K562 (cell line): ENCODE measurements at regions not wholly inside any gene's neighbourhood (a gene's known extent, or its start where the extent isn't known, plus 50 kb on each side); places are given as distances from the start of the nearest gene placed in this dataset.

Experiments
- BRF1 ChIP-seq: IDR thresholded peaks from 3 replicates; pipeline ENCODE4 v1.6.1; 2011; ENCODE audit warnings: borderline replicate concordance, mild to moderate bottlenecking; ENCODE audit not compliant: insufficient read length; ENCODE audit errors: extremely low read depth
- CBX3 ChIP-seq, 2 experiments: IDR thresholded peaks; 1 replicate in 1 of 2; 2 replicates in 1 of 2; pipeline ENCODE4 v1.6.1; 2012; ENCODE audit warnings: inconsistent platforms in 2 of 2, low read length in 2 of 2, borderline replicate concordance in 1 of 2, control low read depth in 1 of 2
- FOXP1 ChIP-seq: sonication (generic); formaldehyde crosslinking; IDR thresholded peaks from 2 replicates; pipeline ENCODE4 v1.8.0; 2022; ENCODE audit warnings: mild to moderate bottlenecking, missing genetic modification reagents
- ILF3 ChIP-seq: fragments of 450-650 bp; IDR thresholded peaks from 2 replicates; pipeline ENCODE4 v1.6.1; 2018; ENCODE audit warnings: antibody characterized with exemption, mild to moderate bottlenecking, moderate library complexity, borderline replicate concordance
- MCM3 ChIP-seq: fragments of 450-650 bp; IDR thresholded peaks from 2 replicates; pipeline ENCODE4 v1.6.1; 2016
- MCM5 ChIP-seq: fragments of 450-650 bp; IDR thresholded peaks from 2 replicates; pipeline ENCODE4 v1.6.1; 2016; ENCODE audit warnings: low read depth
- ZNF217 ChIP-seq: sonication (generic); formaldehyde crosslinking; IDR thresholded peaks from 2 replicates; pipeline ENCODE4 v1.8.0; 2022; ENCODE audit warnings: mild to moderate bottlenecking, missing genetic modification reagents
- TF ChIP-seq, protein P1 (sequence below): fragments of 200-600 bp; sonication (generic); IDR thresholded peaks from one replicate; pipeline ENCODE4 v1.6.1; 2012; ENCODE audit warnings: mild to moderate bottlenecking, low read depth, low read length, inconsistent platforms
- TF ChIP-seq, protein P2 (sequence below): fragments of 250-450 bp; sonication (Bioruptor Pico); IDR thresholded peaks from 2 replicates; pipeline ENCODE4 v1.9.0; 2021; ENCODE audit warnings: mild to moderate bottlenecking
- TF ChIP-seq, protein P3 (sequence below): sonication (generic); formaldehyde crosslinking; IDR thresholded peaks from 2 replicates; pipeline ENCODE4 v1.8.1; 2023; ENCODE audit warnings: missing genetic modification reagents, mild to moderate bottlenecking, borderline replicate concordance

DNA sequence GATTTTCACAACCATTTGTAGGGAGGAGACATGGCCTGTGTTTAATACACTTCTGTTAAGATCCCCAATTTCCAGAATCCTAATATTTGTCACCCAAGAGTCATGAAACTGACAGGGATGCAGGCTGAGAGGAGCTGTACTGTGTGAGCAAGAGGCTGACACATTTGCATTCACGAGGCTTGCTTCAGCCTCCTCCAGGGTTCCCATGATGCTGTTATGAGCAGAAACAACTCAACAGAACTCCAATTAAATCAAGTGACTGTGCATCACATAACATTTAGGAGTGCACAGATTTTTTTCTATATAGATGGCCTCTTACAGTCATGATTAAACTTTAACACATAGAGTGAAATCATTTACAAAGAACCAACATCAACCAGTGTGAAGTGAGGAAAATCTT is 292.3 kb upstream of the STT3B start (continued):
- TF ChIP-seq, protein P1, sequence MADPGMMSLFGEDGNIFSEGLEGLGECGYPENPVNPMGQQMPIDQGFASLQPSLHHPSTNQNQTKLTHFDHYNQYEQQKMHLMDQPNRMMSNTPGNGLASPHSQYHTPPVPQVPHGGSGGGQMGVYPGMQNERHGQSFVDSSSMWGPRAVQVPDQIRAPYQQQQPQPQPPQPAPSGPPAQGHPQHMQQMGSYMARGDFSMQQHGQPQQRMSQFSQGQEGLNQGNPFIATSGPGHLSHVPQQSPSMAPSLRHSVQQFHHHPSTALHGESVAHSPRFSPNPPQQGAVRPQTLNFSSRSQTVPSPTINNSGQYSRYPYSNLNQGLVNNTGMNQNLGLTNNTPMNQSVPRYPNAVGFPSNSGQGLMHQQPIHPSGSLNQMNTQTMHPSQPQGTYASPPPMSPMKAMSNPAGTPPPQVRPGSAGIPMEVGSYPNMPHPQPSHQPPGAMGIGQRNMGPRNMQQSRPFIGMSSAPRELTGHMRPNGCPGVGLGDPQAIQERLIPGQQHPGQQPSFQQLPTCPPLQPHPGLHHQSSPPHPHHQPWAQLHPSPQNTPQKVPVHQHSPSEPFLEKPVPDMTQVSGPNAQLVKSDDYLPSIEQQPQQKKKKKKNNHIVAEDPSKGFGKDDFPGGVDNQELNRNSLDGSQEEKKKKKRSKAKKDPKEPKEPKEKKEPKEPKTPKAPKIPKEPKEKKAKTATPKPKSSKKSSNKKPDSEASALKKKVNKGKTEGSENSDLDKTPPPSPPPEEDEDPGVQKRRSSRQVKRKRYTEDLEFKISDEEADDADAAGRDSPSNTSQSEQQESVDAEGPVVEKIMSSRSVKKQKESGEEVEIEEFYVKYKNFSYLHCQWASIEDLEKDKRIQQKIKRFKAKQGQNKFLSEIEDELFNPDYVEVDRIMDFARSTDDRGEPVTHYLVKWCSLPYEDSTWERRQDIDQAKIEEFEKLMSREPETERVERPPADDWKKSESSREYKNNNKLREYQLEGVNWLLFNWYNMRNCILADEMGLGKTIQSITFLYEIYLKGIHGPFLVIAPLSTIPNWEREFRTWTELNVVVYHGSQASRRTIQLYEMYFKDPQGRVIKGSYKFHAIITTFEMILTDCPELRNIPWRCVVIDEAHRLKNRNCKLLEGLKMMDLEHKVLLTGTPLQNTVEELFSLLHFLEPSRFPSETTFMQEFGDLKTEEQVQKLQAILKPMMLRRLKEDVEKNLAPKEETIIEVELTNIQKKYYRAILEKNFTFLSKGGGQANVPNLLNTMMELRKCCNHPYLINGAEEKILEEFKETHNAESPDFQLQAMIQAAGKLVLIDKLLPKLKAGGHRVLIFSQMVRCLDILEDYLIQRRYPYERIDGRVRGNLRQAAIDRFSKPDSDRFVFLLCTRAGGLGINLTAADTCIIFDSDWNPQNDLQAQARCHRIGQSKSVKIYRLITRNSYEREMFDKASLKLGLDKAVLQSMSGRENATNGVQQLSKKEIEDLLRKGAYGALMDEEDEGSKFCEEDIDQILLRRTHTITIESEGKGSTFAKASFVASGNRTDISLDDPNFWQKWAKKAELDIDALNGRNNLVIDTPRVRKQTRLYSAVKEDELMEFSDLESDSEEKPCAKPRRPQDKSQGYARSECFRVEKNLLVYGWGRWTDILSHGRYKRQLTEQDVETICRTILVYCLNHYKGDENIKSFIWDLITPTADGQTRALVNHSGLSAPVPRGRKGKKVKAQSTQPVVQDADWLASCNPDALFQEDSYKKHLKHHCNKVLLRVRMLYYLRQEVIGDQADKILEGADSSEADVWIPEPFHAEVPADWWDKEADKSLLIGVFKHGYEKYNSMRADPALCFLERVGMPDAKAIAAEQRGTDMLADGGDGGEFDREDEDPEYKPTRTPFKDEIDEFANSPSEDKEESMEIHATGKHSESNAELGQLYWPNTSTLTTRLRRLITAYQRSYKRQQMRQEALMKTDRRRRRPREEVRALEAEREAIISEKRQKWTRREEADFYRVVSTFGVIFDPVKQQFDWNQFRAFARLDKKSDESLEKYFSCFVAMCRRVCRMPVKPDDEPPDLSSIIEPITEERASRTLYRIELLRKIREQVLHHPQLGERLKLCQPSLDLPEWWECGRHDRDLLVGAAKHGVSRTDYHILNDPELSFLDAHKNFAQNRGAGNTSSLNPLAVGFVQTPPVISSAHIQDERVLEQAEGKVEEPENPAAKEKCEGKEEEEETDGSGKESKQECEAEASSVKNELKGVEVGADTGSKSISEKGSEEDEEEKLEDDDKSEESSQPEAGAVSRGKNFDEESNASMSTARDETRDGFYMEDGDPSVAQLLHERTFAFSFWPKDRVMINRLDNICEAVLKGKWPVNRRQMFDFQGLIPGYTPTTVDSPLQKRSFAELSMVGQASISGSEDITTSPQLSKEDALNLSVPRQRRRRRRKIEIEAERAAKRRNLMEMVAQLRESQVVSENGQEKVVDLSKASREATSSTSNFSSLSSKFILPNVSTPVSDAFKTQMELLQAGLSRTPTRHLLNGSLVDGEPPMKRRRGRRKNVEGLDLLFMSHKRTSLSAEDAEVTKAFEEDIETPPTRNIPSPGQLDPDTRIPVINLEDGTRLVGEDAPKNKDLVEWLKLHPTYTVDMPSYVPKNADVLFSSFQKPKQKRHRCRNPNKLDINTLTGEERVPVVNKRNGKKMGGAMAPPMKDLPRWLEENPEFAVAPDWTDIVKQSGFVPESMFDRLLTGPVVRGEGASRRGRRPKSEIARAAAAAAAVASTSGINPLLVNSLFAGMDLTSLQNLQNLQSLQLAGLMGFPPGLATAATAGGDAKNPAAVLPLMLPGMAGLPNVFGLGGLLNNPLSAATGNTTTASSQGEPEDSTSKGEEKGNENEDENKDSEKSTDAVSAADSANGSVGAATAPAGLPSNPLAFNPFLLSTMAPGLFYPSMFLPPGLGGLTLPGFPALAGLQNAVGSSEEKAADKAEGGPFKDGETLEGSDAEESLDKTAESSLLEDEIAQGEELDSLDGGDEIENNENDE = no peak
- TF ChIP-seq, protein P2, sequence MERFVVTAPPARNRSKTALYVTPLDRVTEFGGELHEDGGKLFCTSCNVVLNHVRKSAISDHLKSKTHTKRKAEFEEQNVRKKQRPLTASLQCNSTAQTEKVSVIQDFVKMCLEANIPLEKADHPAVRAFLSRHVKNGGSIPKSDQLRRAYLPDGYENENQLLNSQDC (CRISPR knock-in tag) = no peak
- TF ChIP-seq, protein P3, sequence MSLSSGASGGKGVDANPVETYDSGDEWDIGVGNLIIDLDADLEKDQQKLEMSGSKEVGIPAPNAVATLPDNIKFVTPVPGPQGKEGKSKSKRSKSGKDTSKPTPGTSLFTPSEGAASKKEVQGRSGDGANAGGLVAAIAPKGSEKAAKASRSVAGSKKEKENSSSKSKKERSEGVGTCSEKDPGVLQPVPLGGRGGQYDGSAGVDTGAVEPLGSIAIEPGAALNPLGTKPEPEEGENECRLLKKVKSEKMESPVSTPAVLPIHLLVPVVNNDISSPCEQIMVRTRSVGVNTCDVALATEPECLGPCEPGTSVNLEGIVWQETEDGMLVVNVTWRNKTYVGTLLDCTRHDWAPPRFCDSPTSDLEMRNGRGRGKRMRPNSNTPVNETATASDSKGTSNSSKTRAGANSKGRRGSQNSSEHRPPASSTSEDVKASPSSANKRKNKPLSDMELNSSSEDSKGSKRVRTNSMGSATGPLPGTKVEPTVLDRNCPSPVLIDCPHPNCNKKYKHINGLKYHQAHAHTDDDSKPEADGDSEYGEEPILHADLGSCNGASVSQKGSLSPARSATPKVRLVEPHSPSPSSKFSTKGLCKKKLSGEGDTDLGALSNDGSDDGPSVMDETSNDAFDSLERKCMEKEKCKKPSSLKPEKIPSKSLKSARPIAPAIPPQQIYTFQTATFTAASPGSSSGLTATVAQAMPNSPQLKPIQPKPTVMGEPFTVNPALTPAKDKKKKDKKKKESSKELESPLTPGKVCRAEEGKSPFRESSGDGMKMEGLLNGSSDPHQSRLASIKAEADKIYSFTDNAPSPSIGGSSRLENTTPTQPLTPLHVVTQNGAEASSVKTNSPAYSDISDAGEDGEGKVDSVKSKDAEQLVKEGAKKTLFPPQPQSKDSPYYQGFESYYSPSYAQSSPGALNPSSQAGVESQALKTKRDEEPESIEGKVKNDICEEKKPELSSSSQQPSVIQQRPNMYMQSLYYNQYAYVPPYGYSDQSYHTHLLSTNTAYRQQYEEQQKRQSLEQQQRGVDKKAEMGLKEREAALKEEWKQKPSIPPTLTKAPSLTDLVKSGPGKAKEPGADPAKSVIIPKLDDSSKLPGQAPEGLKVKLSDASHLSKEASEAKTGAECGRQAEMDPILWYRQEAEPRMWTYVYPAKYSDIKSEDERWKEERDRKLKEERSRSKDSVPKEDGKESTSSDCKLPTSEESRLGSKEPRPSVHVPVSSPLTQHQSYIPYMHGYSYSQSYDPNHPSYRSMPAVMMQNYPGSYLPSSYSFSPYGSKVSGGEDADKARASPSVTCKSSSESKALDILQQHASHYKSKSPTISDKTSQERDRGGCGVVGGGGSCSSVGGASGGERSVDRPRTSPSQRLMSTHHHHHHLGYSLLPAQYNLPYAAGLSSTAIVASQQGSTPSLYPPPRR (CRISPR knock-in tag) = no peak
- no peak for TF ChIP-seq FOXP1 (CRISPR knock-in tag)
- TF ChIP-seq CBX3 (IDR thresholded peaks at IDR 0.05; ENCODE audit: borderline replicate concordance in 1 of 2, low read length in 2 of 2) = no peak
- no peak for TF ChIP-seq ILF3
- no peak for TF ChIP-seq MCM3
- no peak for TF ChIP-seq MCM5
- TF ChIP-seq BRF1 = no peak
- TF ChIP-seq ZNF217 (CRISPR knock-in tag) = no peak
